GM18505 (cell line): ENCODE measurements at regions not wholly inside any gene's neighbourhood (a gene's known extent, or its start where the extent isn't known, plus 50 kb on each side); places are given as distances from the start of the nearest gene placed in this dataset.
"Not testable (repeated sequence)": the region's sequence is repeated elsewhere in the genome, so short reads cannot be mapped to it uniquely, and the experiment has no call there.

Source experiments
- ATAC-seq: cut with Tn5 transposase; IDR thresholded peaks from one replicate; pipeline ENCODE4 v1.9.1; 2021; ENCODE audit not compliant: unreplicated experiment
- POLR2A ChIP-seq: IDR thresholded peaks from 4 replicates; pipeline ENCODE4 v1.6.1; 2011; ENCODE audit warnings: borderline replicate concordance; ENCODE audit not compliant: insufficient read depth, insufficient read length; ENCODE audit errors: extremely low read depth

- no peak for TF ChIP-seq POLR2A
- ATAC-seq: no peak
These were observed 77.1 kb upstream of the RPS6KA2 start for GRCh38 chr6:166704171-166704570.

GRCh38 chr6:166703149-166703710, 76.2 kb upstream of the RPS6KA2 start:
- no peak for ATAC-seq
- no peak for TF ChIP-seq POLR2A

GRCh38 chr6:166701424-166701823, 74.4 kb upstream of the RPS6KA2 start:
- not testable (repeated sequence) for ATAC-seq

GRCh38 chr6:166700871-166701270, 73.8 kb upstream of the RPS6KA2 start:
- not testable (repeated sequence) for ATAC-seq

DNA sequence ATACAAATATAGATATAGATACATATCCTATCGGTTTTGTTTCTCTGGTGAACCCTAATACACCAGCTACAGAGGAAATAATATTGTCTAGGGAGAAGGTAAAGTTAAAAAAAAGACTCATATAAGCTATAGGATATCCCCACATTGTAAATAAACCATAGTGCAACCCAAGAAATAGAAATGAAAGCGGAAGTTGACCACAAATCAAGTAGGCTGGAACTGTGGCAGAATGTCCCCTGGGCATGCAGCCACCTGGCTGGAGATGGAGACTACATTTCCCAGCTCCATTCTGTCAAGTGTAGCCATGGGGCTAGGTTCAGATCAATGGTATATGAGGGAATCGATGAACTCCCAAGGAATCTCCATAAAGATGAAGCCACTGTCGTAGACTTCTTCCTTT, 70.1 kb upstream of the RPS6KA2 start:
- ATAC-seq: no peak
- TF ChIP-seq POLR2A: no peak

DNA sequence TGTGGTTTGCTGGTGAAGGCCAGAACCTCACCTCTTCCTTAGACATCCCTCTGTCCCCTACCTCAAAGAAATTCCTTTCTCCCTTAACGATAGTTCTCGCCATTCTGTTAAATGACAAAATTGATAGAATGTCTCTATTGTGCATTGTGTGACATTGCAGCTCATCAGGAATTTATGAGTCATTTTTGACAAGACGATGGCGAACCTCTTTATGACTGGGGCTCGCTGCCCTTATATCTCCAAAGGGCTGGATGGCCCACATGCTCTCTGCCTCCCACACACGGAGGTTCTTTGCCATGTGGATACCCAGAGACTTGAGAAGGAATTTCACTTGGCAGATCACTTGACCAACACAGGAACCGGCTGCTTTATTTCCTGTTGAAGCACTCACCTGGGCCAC, 66.8 kb upstream of the RPS6KA2 start:
- no peak for ATAC-seq
- no peak for TF ChIP-seq POLR2A

DNA sequence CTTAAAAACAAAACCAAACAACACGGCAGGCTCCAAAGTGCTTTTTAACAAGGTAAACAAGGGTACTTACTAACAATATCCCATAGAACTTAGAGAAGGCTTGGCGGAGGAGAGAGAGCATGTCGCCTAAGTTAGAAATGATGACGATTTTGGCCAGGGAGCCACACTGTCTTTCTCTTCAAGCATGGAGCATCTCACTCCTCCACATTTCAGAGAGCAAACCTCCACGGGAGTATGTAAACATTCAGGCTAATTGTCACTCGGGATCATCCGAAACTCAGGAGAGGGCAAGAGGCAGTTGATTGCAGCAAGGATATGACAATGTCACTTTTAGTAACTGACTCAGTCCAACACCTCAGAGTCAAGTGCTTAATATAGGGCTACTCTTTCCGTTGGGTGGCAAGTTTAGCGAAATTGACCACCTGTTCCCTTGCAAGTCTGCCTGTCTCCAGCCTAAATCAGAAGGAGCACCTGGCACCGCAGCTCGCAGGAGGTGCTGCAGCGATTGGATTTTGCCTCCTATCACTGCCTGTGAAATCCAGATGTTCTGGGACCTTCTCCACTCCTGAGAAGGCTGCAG, 65.8 kb upstream of the RPS6KA2 start:
- no peak for ATAC-seq
- no peak for TF ChIP-seq POLR2A

- ATAC-seq: no peak
- TF ChIP-seq POLR2A: no peak
These were observed 64.7 kb upstream of the RPS6KA2 start for GRCh38 chr6:166691746-166692145.

DNA sequence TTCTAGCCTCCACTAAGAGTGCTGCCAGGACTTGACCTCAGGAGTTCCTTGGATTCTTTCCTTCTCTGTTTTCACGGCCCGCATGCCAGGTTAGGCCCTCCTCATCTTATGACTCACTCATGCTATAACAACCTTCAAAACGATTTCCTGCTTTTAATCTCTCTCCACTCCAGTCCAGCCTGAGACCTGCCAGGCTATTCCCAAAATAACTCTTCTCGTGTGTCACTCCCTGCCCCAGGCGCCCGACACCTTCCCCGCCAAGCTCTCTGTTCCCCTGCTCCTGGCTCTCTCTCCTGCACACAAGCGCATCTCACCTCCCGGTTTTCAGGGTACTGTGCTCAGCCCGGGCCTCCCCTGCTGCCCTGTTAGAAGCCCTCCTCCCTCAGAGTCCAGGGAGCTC, 64.1 kb upstream of the RPS6KA2 start:
- no peak for TF ChIP-seq POLR2A
- no peak for ATAC-seq

GRCh38 chr6:166689687-166690086, 62.6 kb upstream of the RPS6KA2 start:
- ATAC-seq: no peak
- TF ChIP-seq POLR2A: no peak

GRCh38 chr6:166688901-166689300, 61.9 kb upstream of the RPS6KA2 start:
- TF ChIP-seq POLR2A: no peak

DNA sequence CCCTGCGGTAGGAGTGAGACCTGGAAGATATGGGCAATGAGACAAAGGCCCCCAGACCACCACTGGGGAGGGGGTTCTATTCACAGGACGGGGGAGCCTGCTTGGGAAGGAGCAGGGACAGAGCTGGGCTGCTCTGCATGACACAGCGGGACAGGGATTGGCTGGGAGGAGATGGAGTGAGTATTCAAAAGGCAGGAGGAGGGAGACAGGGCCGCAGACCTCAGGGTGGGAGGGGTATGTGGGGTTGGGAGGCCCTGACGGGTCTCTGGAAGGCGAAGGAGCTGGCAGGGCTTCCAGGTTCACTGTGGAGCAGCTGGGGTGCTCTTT, 60.8 kb upstream of the RPS6KA2 start:
- TF ChIP-seq POLR2A: no peak
- ATAC-seq: no peak

More at GRCh38 chr6:166688901-166689300, 61.9 kb upstream of the RPS6KA2 start:
- ATAC-seq: no peak

- ATAC-seq: no peak
- no peak for TF ChIP-seq POLR2A
These were observed 60.2 kb upstream of the RPS6KA2 start for GRCh38 chr6:166687070-166687878.

DNA sequence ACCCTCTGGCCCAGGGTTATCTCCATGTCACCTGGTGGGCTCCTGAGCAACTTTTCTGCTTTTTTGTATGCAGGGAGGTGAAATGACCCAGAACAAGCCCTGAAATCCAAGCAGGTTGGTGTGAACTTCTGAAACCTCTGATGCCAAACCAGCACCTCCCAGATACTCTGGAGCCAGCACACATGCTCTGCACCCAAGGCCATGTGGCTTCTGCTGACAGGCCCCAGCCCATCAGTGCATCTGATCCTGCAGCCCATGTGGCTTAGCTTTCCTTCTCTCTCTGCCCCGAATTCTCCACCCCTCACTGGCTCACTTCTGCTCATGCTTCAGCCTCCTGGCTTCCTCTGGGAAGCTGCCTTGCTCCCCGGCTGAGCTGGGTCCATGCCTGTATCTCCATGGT, 59.3 kb upstream of the RPS6KA2 start:
- ATAC-seq: no peak
- no peak for TF ChIP-seq POLR2A
